ENCODE measurements at regions not wholly inside any gene's neighbourhood (a gene's known extent, or its start where the extent isn't known, plus 50 kb on each side); places are given as distances from the start of the nearest gene placed in this dataset.

- TF ChIP-seq CTCF (IDR thresholded peaks at IDR 0.05), result no peak
- DNase-seq (no peak), ATAC-seq (no peak)
- no peaks in the 10 kb centered on the region for H3K9me3 ChIP-seq
- no peak overlapping the region for H3K4me3 ChIP-seq
- no peaks in the 10 kb centered on the region for H3K36me3 ChIP-seq
- intact Hi-C loops (cut with DNase I), result no loop called here
- no peaks in the 10 kb centered on the region for H3K4me1 ChIP-seq
- no peak overlapping the region for H3K27ac ChIP-seq
- no peaks in the 10 kb centered on the region for H3K27me3 ChIP-seq
Measured at GRCh38 chr10:111175787-111176186, 99.0 kb downstream of the ADRA2A start.

DNA sequence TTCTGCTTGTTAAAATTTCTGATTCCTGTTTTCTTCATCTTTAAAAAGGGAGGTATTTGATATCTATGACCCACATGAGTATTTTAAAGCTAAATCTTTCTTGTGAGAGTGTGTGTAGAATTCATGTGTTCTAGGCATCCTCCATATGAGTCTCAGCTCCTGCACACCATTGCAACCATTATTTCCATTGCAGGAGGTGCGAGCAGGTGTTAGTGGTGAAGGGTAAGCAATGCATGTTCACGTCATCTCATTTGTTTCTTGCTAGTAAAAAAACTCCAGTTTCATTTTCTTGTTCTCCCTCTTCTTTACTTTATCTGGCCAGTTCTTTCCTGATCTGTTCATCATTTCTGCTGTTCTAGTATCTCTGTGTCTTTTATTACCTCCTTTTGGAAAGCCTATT lies 100.5 kb downstream of the ADRA2A start:
- DNase-seq, result no peak
- H3K27ac ChIP-seq, result no peak overlapping the region
- no peaks in the 10 kb centered on the region for H3K36me3 ChIP-seq
- TF ChIP-seq CTCF (IDR thresholded peaks at IDR 0.05), result no peak
- no peak overlapping the region for H3K4me3 ChIP-seq
- no peaks in the 10 kb centered on the region for H3K9me3 ChIP-seq
- intact Hi-C loops (cut with DNase I), result no loop called here
- H3K4me1 ChIP-seq, result no peaks in the 10 kb centered on the region
- no peak for ATAC-seq
- H3K27me3 ChIP-seq, result no peaks in the 10 kb centered on the region

GRCh38 chr10:111179514-111179913 lies 102.7 kb downstream of the ADRA2A start:
- DNase-seq (no peak), ATAC-seq (no peak)
- Histone ChIP-seq H3K9me3 (no peaks in the 10 kb centered on the region), H3K4me1 (no peaks in the 10 kb centered on the region), H3K36me3 (no peaks in the 10 kb centered on the region), H3K4me3 (no peak overlapping the region), H3K27ac (no peak overlapping the region), H3K27me3 (no peaks in the 10 kb centered on the region)
- intact Hi-C loops (cut with DNase I), result no loop called here
- no peak for TF ChIP-seq CTCF (IDR thresholded peaks at IDR 0.05)

- Histone ChIP-seq H3K27me3 (no peaks in the 10 kb centered on the region), H3K27ac (no peak overlapping the region), H3K9me3 (no peaks in the 10 kb centered on the region), H3K4me3 (no peak overlapping the region), H3K36me3 (no peaks in the 10 kb centered on the region), H3K4me1 (no peaks in the 10 kb centered on the region)
- intact Hi-C loops (cut with DNase I), result no loop called here
- TF ChIP-seq CTCF (IDR thresholded peaks at IDR 0.05), result no peak
- ATAC-seq (no peak), DNase-seq (no peak)
Measured at GRCh38 chr10:111186358-111186757, 109.5 kb downstream of the ADRA2A start.

DNA sequence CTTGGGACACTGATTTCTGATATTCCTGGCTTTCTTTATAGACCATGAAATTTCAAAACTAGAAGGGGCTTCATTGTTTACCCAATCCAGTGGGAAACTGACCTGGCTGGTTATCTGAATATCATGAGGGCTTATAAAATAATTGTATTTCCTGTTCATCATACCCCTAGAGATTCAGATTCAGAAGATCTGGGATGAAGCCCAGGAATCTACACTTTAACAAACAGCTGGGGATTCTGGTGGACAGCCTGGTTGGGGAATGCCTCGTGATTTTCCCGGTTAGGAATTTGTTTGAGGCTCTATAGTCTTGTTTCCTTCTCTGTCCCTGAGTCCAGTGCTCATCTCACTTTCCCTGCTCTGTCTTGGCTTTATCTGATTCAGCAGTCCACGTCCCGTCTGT lies 110.3 kb downstream of the ADRA2A start:
- Histone ChIP-seq H3K27me3 (no peaks in the 10 kb centered on the region), H3K27ac (no peak overlapping the region), H3K4me1 (no peaks in the 10 kb centered on the region), H3K36me3 (no peaks in the 10 kb centered on the region), H3K9me3 (no peaks in the 10 kb centered on the region), H3K4me3 (no peak overlapping the region)
- intact Hi-C loops (cut with DNase I), result no loop called here
- TF ChIP-seq CTCF (IDR thresholded peaks at IDR 0.05), result no peak
- ATAC-seq, result no peak
- DNase-seq, result no peak
